K562 (cell line): ENCODE measurements at regions not wholly inside any gene's neighbourhood (a gene's known extent, or its start where the extent isn't known, plus 50 kb on each side); places are given as distances from the start of the nearest gene placed in this dataset.

ENCODE experiments used
- ATAC-seq: fragments of 200-7000 bp; cut with Tn5 transposase; 3 replicates; pipeline ENCODE4 v1.9.1; 2020; ENCODE audit warnings: moderate library complexity
- BruUV-seq: library from RNA; stranded (reverse); fragments of 400-500 nt; replicated peaks from 2 replicates; lab custom pipeline; 2021; lab: Mats Ljungman, UMichigan
- CTCF ChIA-PET: fragments of 300-600 bp; formaldehyde crosslinking; extraction: SDS; loops from one replicate; lab custom pipeline; 2021; ENCODE audit warnings: low intra/inter-chr PET ratio; lab: Yijun Ruan, JAX
- POLR2A ChIA-PET: fragments of 300-600, 350-650 bp; sonication (Branson Sonifier 250); formaldehyde crosslinking; extraction: SDS; loops from one replicate; lab custom pipeline; 2021; ENCODE audit warnings: antibody characterized with exemption, inconsistent platforms; lab: Yijun Ruan, JAX
- DNase-seq, 4 experiments: peaks; one replicate each; pipeline versions ENCODE4 v3.0.0 to v3.0.0-alpha.2; 2011 to 2018; ENCODE audit warnings: low spot score in 3 of 4, mixed read lengths in 3 of 4; ENCODE audit errors: extremely low read depth in 1 of 4
- FAIRE-seq: peaks from 2 replicates; lab custom pipeline; 2011; peaks lifted over from hg19 to GRCh38; lab: Jason Lieb, UNC
- H2AFZ ChIP-seq: 2 replicates; pipeline ENCODE4 v1.6.0; 2011; ENCODE audit warnings: low read depth, low read length, control low read depth, inconsistent platforms
- H3K27ac ChIP-seq: fragments of 200-600 bp; 3 replicates; pipeline ENCODE4 v1.8.0; 2011; ENCODE audit warnings: low read depth, mild to moderate bottlenecking, control low read depth, inconsistent platforms, low read length, moderate library complexity, mixed read lengths; ENCODE audit errors: extremely low read depth
- H3K27me3 ChIP-seq, 2 experiments: fragments of 300-600 bp in 1 of 2; 2 replicates in 1 of 2; 3 replicates in 1 of 2; pipeline versions ENCODE4 v1.6.0 to v1.8.0; 2011; ENCODE audit warnings: inconsistent platforms in 2 of 2, low read length in 2 of 2, mild to moderate bottlenecking in 1 of 2, mixed read lengths in 1 of 2, moderate library complexity in 1 of 2; ENCODE audit not compliant: control insufficient read depth in 2 of 2, insufficient read depth in 2 of 2
- H3K36me3 ChIP-seq: fragments of 300-600 bp; 3 replicates; pipeline ENCODE4 v1.8.0; 2011; ENCODE audit warnings: mild to moderate bottlenecking, low read length, inconsistent platforms; ENCODE audit not compliant: control insufficient read depth, insufficient read depth
- H3K4me1 ChIP-seq, 2 experiments: fragments of 200-600 bp in 1 of 2; replicated peaks in 1 of 2; 2 replicates in 1 of 2; 3 replicates in 1 of 2; pipeline versions ENCODE4 v1.5.1 to v1.8.0; 2011; ENCODE audit warnings: inconsistent platforms in 2 of 2, low read length in 2 of 2, mild to moderate bottlenecking in 1 of 2, mixed read lengths in 1 of 2, moderate library complexity in 1 of 2; ENCODE audit not compliant: control insufficient read depth in 2 of 2, insufficient read depth in 2 of 2
- H3K4me2 ChIP-seq: 2 replicates; pipeline ENCODE4 v1.6.1; 2011; ENCODE audit warnings: low read length, control low read depth, inconsistent platforms, mixed read lengths; ENCODE audit not compliant: insufficient read depth
- H3K4me3 ChIP-seq: fragments of 200-600 bp; sonication (generic), shearing (Covaris generic); 2 replicates; pipeline ENCODE4 v1.5.1; 2016; ENCODE audit warnings: control low read depth, inconsistent platforms
- H3K79me2 ChIP-seq: fragments of 200-600 bp; 3 replicates; pipeline ENCODE4 v1.8.0; 2011; ENCODE audit warnings: low read length, inconsistent platforms; ENCODE audit not compliant: control insufficient read depth, insufficient read depth
- H3K9ac ChIP-seq, 2 experiments: 2 replicates each; pipeline versions ENCODE4 v1.6.0 to v1.6.1; 2011; ENCODE audit warnings: low read depth in 2 of 2, low read length in 2 of 2, control low read depth in 1 of 2, inconsistent platforms in 1 of 2, mild to moderate bottlenecking in 1 of 2, mixed read lengths in 1 of 2; ENCODE audit not compliant: insufficient read depth in 1 of 2
- H3K9me1 ChIP-seq: one replicate; pipeline ENCODE4 v1.6.0; 2011; ENCODE audit warnings: inconsistent platforms, mild to moderate bottlenecking, low read length, moderate library complexity; ENCODE audit not compliant: control insufficient read depth, insufficient read depth
- H3K9me3 ChIP-seq: replicated peaks from 2 replicates; pipeline ENCODE4 v1.5.1; 2011; ENCODE audit warnings: low read depth, low read length, inconsistent platforms; ENCODE audit not compliant: control insufficient read depth, insufficient read depth
- H4K20me1 ChIP-seq: replicated peaks from 2 replicates; pipeline ENCODE4 v1.6.1; 2011; ENCODE audit warnings: low read length, inconsistent platforms, mixed read lengths; ENCODE audit not compliant: control insufficient read depth, insufficient read depth
- CTCF ChIP-seq, 3 experiments: IDR thresholded peaks in 2 of 3; conservative IDR thresholded peaks in 1 of 3; 2 replicates each; pipeline ENCODE4 v1.5.1; 2011 to 2012; ENCODE audit warnings: low read length in 3 of 3, mild to moderate bottlenecking in 3 of 3, control low read depth in 2 of 3, improper control_type of control experiment in 1 of 3, inconsistent platforms in 1 of 3, low read depth in 1 of 3, mixed read lengths in 1 of 3, moderate library complexity in 1 of 3; ENCODE audit not compliant: insufficient read depth in 2 of 3
- STAT5B ChIP-seq: fragments of 250-450 bp; sonication (Bioruptor Pico); IDR thresholded peaks from 2 replicates; pipeline ENCODE4 v1.8.0; 2021; ENCODE audit warnings: mild to moderate bottlenecking, inconsistent platforms
- WGBS: fragments of 100-300 bp; shearing (Covaris generic); methylation state at CpG from one replicate; pipeline ENCODE4 v1.1.6; 2016; ENCODE audit warnings: low coverage, mixed read lengths; ENCODE audit not compliant: insufficient coverage; ENCODE audit errors: missing lambda C conversion rate; 5-methylcytosine and 5-hydroxymethylcytosine counted together
- in situ Hi-C: fragments of 300-500 bp; cut with MboI; formaldehyde crosslinking; loops from 4 replicates; pipeline ENCODE4 v1.15.0; 2018; ENCODE audit warnings: inconsistent platforms, mixed read lengths
- intact Hi-C: fragments of 100-400 bp; cut with micrococcal nuclease; formaldehyde crosslinking; loops from 2 replicates; pipeline ENCODE4 v1.14.2; 2022

DNA sequence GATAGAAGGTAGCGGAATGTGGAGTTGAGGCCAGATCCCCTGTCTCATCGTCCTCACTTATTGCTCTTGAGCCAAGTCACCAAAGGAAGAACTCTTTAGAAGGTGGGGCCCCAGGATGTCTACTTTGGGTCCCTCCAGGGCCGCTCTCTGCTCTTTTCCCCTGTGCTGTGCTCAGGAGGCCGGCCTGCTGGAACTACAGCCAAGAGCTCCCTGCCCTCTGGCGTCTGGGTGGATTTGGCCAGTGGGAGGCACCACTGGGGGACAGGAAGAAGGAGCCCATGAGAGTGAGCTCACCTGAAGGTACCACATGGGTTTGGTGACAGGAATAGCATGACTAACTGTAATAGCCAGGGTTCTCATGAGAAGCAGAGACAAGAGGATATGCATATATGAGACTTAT lies 97.7 kb upstream of the FAM180A start:
- 26% methylated on average over 5 of the region's 5 CpGs for WGBS
- in situ Hi-C loops, result no loop called here
- Histone ChIP-seq H2AFZ (no peak overlapping the region), H3K27ac (no peak overlapping the region)
- ATAC-seq, result peak; percentile 61
- TF ChIP-seq CTCF (IDR thresholded peaks at IDR 0.05 in 2 of 3, conservative IDR thresholded peaks at IDR 0.05 in 1 of 3; ENCODE audit: insufficient read depth in 2 of 3, low read depth in 1 of 3, low read length in 3 of 3) (peak in 2 of 3 experiments; percentile 14 to 17; a peak in 1 of 6 replicates), STAT5B (no peak)
- TF ChIP-seq, all 486 proteins: peak for 1
- DNase-seq (no peak), FAIRE-seq (no peak)
- H3K4me2 ChIP-seq, result no peak overlapping the region
- H3K27me3 ChIP-seq, result peaks cover 3 to 11% of the 10 kb centered on the region in 2 experiments; a peak in 2 of 5 replicates
- H3K36me3 ChIP-seq, result no peaks in the 10 kb centered on the region
- no peaks in the 10 kb centered on the region for H3K4me1 ChIP-seq
- no peaks in the 10 kb centered on the region for H3K9me3 ChIP-seq
- BruUV-seq, result no TSS peak
- H3K79me2 ChIP-seq, result no peaks in the 10 kb centered on the region
- H3K4me3 ChIP-seq, result no peak overlapping the region
- intact Hi-C loops, result no loop called here
- no peaks in the 10 kb centered on the region for H4K20me1 ChIP-seq
- H3K9me1 ChIP-seq, result no peaks in the 10 kb centered on the region
- ChIA-PET CTCF (no interaction called here), POLR2A (interaction anchor here (0.6 to 1.1 kb wide), 5 partner anchors 11 to 535 kb away, joined by 3 read pairs; no protein-coding TSS in a partner anchor)
- H3K9ac ChIP-seq, result no peak overlapping the region
